Activated naive CD4-positive, alpha-beta T cell (primary cell): ENCODE measurements at regions not wholly inside any gene's neighbourhood (a gene's known extent, or its start where the extent isn't known, plus 50 kb on each side); places are given as distances from the start of the nearest gene placed in this dataset.

Experiments
- DNase-seq, 4 experiments: peaks; one replicate each; lab custom pipeline; 2025; lab: John Stamatoyannopoulos, UW

DNA sequence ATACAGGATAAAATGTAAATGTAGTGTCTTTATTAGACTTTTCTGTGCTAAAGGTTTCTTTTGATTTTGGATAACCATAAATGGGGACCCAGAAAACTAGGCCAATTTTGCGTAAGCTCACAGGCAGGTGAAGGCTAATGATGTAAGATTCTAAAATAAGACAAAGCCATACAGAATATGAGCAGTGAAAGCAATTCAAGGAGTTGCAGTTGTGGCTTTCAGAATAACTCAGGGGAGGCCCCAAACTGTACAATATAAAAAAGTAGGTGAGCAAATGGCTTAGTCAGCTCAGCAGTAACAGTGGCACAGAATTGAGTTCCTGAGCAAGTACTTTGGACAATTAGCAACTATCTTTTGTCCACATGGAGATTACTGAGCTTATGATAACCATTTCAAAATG lies 81.7 kb upstream of the NRP1 start:
- DNase-seq: no peak

DNA sequence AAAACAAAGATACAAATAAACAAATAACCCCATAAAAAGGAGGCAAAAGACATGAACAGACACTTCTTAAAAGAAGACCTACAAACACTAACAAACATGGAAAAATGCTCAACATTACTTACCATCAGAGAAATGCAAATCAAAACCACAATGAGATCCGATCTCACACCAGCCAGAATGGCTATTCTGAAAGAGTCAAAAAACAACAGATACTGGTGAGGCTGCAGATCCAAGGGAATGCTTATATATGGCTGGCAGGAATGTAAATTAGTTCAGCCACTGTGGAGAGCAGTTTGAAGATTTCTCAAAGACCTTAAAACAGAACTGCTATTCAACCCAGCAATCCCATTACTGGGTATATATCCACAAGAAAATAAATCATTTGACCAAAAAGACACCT lies 80.4 kb upstream of the NRP1 start:
- no peak for DNase-seq

DNA sequence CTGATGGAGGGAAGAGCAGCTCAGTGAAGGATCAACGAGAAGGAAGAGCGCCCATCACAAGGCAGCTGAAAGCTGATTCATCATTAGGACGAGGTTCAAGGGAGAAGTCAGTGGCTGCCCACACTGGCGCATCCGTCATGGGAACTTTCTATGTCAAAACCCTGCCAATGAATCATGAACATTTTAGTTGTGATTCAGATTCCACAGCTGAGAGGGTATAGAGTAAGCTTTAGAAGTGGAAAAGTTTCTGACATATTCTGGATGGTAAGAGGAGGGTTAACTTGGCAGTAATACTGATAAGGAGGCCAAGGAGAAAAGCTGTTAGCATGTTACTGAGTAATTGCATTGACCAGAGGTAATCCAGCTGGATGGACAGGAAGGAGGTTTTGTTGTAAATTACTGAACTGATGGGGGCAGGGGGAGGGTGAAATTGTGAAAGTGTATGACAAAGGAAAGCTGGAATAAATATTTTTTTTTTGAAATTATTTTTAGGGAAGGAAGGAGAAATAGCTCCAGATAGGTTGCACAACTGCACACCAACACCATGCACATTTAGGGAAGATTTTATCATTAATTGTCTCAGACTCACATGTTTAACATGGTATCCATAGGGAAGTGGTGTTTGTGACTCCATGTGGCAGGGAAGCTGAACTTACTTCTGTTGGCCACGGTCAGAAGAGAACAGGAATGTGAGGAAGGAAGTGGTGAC lies 78.3 kb upstream of the NRP1 start:
- DNase-seq: no peak

DNA sequence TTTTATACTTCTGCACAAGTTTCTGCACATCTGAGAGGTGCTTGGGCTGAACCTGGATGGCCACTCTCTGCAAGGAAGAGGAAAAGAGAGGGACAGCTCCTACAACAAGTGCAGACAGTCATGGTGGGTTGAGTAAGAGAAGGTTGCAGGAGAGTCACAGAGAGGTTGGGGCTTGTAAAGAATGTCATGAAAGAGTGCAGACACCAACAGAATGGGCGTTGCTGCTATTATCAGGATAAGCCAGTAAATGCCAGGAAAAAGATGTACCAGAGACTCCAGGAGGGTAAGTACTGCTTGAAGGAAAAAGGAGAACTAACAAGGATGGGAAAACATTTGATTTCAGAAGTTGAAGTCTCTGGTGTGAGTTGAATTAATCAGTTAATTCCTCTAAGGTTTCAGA lies 77.8 kb upstream of the NRP1 start:
- no peak for DNase-seq

DNA sequence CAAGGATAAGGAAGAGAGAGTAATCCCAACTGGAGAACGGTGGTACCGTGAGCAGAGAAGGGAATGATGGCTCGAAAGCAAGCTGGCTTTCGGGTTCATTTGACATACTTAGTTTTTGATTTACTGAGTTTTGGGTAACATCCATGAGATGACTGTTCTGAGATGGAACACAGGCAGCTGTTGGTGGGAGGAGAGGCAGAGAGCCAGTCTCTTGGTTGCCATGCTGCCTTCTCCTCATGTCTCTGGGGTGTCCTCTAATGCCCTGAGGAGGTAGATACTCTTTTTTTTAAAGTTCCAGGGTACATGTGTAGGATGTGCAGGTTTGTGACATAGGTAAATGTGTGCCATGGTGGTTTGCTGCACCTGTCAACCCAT lies 76.4 kb upstream of the NRP1 start:
- DNase-seq: no peak

DNA sequence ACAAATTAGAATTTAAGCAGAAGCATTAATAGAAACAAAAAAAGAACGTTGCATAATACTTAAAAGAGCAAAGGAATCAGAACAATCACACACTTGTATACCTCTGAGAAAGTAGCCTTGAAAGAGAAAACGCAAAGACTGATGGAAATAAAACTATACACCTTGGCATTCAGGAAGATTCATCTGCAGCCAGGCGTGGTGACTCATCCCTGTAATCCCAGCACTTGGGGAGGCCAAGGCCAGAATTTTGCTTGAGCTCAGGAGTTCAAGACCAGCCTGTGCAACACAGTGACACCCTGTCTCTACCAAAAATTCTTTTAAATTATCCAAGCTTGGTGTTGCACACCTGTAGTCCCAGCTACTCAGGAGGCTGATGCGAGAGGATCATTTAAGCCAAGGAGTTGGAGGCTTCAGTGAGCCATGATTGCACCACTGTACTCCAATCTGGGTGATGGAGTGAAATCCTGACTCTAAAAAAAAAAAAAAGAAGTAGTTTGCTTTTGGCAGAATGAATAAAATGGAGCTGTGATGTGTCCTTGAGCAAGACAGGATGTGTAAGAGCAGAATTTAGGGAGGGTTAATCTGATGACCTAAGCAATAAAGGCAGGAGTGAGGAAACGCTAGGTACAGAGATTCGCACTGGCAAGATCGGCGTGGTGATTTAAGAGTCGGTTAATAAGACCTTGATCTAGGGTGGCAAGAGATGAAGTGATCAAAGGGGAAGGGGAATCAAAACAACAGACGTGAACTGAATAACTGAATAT lies 75.8 kb upstream of the NRP1 start:
- DNase-seq: no peak

DNA sequence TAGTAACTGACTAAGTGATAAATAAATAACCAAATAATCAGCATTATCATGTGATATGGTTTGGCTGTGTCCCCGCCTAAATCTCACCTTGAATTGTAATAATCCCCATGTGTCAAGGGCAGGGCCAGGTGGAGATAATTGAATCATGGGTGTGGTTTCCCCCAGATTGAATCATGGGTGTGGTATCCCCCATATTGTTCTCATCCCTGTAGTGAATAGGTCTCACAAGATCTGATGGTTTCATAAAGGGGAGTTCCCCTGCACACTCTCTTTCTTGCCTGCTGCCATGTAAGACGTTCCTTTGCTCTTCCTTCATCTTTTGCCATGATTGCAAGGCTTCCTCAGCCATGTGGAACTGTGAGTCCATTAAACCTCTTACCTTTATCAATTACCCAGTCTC lies 72.1 kb upstream of the NRP1 start:
- no peak for DNase-seq

DNA sequence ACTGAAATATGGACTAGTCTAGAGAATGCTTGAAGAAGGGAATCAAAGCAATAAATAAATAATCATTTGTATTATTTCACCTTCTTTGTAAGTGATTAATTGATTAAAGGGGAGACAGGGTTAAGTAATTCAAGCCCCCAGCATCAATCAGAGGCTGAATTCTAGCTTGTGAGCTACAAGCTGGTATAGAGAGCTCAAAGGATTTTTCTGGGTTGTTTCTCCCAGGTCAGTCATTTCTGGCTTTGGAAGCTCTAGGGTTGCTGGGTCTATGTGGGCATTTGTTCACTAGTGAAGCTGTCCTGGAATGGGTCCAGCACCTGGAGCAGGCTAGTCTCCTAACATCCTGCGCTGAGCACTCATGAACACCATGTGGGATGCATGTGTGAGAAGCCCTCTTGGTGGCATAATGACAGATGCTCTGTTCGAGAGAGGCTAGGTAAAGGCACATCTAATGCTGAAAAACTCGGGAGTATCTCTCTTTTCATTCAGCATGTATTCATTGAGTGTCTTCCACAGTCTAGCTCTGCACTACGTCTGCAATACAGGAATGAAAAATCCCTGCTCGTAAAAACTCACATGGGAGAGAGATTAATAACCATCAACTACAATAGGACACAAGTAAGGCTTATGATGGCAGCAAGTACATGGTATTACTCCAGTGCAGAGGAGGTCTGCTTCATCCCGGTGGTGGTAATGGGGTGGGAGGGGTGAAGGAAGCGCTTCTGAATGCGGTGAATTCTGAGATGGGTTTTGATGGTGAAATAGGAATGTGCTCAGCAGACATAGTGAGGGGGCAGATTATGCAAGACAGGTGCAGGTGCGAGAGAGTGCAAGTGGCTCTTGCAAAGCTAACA lies 68.0 kb upstream of the NRP1 start:
- DNase-seq: no peak

DNA sequence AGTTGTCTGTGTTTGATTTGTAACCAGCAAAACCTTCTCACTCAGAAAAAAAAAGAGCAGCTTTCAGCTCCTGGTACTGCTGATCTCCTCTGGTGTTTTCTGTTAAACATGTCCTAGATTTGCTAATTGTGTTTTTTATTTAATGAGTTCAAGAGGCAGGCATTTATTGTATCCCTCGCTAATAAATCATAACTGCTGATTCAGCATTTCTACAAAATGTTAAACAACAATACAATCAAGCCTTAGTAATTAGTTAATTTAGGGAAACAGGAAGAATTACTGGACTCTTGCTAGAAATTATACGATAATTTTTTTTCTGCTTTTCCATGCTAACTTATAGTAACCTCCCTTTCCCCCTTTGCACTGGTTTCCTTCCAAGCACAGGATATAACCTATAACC lies 66.8 kb upstream of the NRP1 start:
- no peak for DNase-seq

DNA sequence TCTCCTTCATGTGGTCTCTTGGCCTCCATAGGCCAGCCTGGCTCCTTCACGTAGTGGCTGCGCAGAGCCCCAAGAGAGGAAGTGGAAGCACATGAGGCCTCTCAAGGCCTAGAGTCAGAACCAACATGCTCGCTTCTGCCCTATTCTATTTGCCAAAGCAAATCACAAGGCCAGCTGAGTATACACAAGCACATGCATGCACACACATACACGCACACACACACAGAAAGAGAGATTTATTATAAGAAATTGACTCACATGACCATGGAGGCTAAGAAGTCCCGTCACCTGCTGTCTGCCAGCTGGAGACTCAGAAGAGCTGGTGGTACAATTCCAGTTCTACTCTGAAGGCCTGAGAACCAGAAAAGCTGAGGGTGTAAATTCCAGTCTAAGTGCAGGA lies 64.3 kb upstream of the NRP1 start:
- no peak for DNase-seq

DNA sequence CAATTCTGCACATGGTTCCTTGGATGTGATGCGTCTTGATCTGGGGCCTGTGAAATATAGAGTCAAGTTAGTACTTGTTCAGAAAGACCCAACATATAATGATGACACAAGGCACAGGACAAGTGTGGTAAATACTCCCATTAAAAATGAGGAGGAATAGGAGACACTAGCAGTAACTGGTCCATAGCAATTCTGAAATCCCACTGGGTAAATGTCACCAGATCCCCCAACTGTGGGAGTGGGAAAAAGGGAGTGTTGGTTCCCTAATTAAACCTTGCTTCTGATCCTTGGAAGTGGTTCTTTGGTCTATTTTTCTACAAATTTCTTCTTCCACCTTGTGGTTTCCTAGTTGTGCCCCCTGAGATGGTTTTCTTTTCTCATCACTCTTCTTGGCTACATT lies 62.5 kb upstream of the NRP1 start:
- no peak for DNase-seq

DNA sequence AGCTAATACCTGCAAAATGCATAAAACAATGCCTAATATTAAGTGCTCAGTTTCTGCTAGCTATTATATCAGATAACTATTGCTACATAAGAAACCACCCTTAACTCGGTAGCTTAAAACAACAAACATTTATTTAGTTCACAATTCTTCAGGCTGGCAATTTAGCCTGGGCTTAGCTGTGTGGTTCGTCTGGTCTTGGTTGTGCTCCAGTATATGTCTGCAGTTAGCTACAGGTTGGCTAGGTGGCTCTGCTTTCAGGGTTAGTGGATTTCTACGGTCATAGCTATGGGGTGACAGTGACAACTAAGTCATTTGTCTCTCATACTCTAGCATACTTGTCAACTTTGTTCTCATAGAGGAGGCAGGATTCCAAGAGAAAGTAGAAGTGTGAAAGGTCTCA lies 61.8 kb upstream of the NRP1 start:
- no peak for DNase-seq

DNA sequence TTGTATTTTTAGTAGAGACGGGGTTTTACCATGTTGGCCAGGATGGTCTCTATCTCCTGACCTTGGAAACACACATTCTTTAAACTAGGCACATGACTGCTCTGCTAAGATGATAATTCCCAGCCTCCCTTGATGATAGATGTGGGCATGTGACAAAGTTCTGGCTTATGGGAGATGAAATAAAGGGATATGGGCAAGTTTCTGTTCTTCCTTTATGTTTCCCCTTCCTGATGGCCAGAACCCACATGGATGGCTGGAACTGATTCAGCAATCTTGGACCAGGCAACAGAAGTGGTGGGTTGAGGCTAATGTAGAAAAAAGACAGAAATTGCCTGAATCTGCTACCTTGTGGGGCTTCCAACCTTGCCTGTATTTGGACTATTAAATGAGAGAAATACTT lies 60.7 kb upstream of the NRP1 start:
- DNase-seq: no peak

DNA sequence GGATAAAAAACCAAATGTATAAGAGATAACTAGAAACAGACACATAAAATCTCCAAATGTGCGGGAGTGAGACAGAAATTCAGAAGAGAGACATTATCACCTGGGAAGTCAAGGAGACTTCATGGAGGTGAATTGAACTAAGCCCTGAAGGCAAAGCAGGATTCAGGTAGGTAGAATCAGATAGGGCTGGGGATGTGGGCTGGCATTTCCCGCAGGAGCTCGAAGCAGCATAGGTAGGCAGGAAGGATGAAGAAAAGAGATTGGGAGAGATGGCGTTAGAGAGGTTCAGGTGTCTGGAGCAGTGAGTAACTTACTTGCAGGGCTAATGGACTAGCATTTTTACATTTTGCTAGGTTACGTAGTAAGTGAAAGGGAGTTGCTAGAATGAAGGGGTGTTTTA lies 58.2 kb upstream of the NRP1 start:
- no peak for DNase-seq

DNA sequence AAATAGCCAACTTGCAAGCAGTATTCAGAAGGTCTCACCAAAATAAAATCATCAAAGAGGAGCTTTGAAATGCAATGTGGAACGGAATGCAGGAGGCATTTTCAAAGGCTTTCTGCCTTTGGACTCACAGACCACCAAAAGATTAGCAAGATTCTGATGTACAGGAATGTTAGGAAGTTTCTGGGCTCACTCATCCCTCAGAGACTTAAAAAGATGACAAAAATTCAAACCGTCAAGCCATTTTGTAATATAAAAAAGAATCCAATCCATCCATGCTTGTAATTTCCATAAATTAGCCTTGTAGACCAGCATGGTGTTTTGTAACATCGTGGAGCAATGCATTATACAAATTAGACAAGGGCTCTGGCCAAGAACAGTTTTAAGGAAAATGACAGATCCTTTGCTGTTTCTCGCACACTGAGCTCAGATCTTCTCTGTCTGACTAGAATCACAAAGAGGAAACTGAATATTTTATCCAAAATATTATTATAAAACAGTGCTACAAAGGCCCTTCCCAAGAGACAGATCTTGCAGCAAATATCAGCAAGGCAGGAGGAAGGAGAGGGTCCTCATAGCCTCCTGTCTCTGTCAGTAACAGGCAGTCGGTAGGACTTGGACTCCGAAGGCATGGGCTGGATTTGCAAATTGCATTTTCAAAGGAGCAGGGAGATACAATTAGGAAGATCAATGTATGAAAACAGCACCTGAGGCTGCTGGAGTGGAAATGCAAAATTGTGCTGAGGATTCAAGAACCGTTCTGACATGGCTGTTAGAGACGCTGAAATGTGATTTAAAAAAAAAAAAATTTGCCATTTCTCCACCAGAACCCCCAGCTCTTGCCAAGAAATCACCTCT lies 57.4 kb upstream of the NRP1 start:
- no peak for DNase-seq

DNA sequence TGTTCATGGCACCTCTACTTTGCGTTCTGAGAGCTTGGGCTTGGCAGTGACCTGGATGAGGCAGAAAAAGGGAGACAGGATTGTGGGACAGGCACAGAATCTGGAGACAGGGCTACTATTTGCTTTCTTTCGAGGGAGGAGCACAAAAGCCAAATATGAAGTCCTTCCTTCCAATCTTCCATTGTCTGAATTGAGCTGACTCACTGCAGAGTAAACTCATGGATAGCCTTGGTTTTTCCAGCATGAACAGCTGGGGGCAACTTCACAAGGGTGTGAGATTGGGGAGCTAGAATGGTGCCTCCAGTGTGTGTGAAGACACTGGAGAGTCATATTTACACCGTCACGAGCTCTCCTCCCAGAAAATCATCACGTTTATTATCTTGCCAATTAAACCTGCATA lies 55.6 kb upstream of the NRP1 start:
- no peak for DNase-seq

DNA sequence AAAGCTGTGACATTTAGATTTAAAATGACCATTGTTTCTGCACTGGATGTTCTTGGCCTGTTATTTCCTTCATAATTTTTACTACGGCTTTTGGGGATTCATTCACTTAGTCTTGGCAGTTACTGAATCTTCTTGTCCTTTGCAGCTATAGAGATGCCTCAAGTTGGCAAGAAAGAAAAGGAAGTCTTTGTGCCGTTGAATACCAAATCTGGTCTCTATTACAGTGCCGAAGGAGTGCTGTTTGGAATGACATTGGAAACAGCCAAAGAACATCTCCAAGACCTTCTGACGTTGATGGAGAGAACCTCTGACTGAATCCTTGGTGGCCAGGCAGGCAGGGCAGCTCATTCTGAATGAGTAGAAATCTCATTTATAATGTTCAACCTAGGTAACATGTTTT lies 54.3 kb upstream of the NRP1 start:
- DNase-seq: no peak

DNA sequence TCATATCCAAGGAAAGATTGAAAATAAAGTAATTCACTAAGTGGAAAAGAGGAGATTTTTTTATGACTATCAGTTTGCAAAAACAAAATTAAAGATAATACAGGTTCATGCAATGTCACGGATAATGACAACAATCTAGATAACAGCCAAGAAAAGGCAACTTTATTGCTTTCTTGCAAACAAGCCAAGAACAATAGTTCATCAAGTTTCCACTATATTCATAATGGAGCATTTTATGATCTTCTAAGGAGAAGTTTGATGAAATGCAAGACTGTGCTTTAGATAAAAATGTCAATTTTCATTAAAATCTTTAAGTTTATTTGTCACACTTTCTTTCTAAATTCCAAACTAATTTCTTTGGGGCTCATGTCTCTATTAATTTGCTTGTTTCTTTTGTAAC lies 53.9 kb upstream of the NRP1 start:
- DNase-seq: no peak

DNA sequence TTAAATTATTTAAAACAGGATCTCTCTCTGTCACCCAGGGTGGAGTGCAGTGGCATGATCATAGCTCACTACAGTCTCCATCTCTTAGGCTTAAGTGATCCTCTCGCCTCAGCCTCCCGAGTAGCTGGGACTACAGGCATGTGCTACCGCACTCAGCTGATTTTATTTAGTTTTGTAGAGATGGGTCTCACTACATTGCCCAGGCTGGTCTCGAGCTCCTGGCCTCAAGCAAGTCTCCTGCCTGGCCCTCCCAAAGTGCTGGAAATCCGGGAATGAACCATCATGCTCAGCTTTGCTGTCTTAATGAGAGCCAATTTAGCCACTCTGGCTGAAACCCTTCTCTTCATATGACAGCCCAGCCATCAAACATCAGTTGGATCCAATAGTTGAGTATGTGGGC lies 53.3 kb upstream of the NRP1 start:
- DNase-seq: no peak

DNA sequence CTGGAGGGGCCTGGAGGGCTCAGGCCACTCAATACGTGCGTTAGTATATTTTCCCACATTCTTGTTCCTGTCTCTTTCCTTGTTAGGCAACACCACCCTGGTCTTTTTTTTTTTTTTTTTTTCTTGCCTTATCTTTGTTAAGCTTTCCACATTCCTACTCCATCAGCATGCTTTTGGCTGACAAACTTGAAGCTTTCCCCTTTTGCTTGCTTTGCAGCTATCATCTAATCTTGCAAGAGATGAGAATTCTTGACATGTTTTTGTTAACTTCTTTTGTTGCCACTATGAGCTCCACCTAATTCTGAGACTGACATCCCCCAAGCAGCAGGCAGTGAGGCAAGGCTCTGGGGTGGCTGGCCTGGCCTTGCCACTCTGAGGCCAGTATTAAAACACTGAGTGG lies 52.5 kb upstream of the NRP1 start:
- DNase-seq: no peak

DNA sequence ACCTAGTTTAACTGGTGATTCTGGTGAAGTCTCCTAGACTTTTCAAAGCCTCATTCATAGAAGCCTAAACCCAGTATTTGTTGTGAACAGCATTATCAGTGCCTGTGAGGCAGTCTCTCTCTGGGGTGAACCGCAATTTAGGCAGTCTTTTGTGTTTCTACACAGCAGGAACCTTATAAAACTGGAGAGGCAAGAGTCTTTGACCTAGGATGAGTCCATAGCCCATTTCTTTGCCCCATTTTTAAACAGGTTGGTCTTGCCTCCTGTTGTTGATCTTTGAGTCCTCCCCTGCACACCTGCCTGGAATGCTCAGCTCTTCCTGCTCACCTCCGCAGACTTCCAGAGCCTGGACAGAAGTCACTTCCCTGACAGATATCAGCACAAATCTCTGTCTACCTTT lies 51.2 kb upstream of the NRP1 start:
- DNase-seq: no peak

DNA sequence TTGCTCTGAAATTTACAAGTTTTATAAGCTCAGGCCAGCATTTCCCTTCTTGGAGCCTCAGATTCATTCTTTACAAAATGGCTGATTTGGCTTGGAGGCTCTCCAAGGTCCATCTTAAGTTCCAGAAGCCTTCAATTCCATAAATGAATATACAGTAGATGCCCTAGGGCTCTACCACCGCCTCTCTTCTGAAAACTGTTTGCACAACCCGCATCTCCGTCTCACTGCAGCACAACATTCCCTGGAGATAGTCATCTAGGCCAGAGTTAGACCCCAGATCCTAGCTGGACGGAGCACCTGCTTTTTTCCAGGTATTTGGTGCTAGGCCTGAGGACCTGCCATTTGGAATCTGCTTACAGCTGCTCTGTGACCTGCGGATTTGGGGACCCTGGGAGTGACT lies 50.5 kb upstream of the NRP1 start:
- no peak for DNase-seq
